C4-2B (cell line): ENCODE measurements at regions not wholly inside any gene's neighbourhood (a gene's known extent, or its start where the extent isn't known, plus 50 kb on each side); places are given as distances from the start of the nearest gene placed in this dataset.

Experiments used
- ZFX ChIP-seq: fragments of 450-650 bp; IDR thresholded peaks from 2 replicates; pipeline ENCODE4 v1.6.1; 2017
- TF ChIP-seq, protein P1 (sequence below): fragments of 450-650 bp; conservative IDR thresholded peaks from 2 replicates; pipeline ENCODE4 v1.5.1; 2017; ENCODE audit warnings: mild to moderate bottlenecking

DNA sequence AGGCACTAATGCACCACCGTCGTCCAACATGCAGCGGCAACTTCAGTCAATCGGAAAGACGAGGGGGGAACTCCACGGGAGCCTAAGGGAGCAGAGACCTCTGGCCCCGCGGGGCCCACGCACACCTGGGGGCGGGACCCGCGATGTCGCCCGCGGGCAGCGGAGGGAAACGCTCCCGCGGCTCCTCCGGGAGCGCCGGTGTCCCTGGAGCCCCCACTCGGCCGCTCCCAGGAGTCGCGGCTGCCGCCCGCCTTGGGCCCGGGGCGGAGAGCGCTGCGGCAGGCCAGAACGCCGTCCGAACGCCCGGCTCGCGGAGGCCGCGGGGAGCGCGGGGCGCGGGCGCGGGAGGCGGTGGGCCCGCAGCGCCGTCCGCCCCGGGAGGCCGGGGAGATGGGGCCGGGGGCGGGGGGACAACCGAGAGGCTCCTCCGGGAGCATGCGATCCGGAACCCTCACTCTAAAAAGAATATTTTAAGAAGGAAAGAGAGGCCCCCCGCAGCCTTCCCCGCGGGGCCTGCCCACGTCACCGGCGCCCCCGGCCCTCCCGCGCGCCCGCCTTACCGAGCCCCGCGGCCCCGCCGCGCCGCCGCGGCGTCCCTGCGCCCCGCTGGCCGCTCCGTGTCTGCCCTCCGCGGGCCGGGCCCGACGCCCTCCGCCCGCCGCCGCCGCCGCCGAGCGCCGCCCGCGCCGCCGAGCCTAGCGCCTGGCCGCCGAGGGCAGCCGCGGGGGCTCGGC is 86.6 kb upstream of the ARHGAP32 start:
- TF ChIP-seq, protein P1, sequence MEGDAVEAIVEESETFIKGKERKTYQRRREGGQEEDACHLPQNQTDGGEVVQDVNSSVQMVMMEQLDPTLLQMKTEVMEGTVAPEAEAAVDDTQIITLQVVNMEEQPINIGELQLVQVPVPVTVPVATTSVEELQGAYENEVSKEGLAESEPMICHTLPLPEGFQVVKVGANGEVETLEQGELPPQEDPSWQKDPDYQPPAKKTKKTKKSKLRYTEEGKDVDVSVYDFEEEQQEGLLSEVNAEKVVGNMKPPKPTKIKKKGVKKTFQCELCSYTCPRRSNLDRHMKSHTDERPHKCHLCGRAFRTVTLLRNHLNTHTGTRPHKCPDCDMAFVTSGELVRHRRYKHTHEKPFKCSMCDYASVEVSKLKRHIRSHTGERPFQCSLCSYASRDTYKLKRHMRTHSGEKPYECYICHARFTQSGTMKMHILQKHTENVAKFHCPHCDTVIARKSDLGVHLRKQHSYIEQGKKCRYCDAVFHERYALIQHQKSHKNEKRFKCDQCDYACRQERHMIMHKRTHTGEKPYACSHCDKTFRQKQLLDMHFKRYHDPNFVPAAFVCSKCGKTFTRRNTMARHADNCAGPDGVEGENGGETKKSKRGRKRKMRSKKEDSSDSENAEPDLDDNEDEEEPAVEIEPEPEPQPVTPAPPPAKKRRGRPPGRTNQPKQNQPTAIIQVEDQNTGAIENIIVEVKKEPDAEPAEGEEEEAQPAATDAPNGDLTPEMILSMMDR, result peak; percentile 29
- TF ChIP-seq ZFX, result peak; percentile 55; the same call in 1 of the 2 replicates
